ENCODE measurements at regions not wholly inside any gene's neighbourhood (a gene's known extent, or its start where the extent isn't known, plus 50 kb on each side); places are given as distances from the start of the nearest gene placed in this dataset.

DNA sequence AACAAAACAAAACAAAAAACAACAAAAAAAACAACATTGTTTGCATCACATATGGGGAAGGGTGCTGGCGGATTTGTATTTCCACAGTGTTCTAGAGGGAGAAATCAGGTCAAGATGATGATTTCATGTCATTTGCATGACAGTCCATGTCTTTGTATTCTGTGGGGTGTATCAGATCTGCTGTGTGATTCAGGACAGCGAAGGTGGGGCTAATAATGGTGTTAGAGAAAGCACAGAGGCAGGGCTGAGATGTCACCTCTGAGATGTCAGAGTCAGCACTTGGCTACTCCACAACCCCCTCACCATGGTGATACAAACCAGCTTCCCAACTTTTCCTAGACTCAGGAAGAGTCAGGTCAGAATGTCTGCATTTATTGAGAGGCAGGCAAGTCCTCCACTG is 543.2 kb downstream of the BCL11B start:
- Mint-ChIP-seq H3K9me3 (no peaks in the 10 kb centered on the region), H3K27ac (no peak overlapping the region), H3K27me3 (ENCODE audit: low read depth in 2 of 2) (peaks cover 28 to 38% of the 10 kb centered on the region in 2 donors), H3K36me3 (no peaks in the 10 kb centered on the region), H3K4me1 (no peaks in the 10 kb centered on the region), H3K4me3 (no peak overlapping the region)
- DNase-seq (no peak), ATAC-seq (no peak)
- Histone ChIP-seq H3K36me3 (ENCODE audit: control insufficient read depth, insufficient read depth, low read length) (no peaks in the 10 kb centered on the region), H3K27me3 (ENCODE audit: control insufficient read depth, insufficient read depth, low read length) (no peaks in the 10 kb centered on the region), H3K9me3 (ENCODE audit: control insufficient read depth, insufficient read depth, low read length) (no peaks in the 10 kb centered on the region), H3K4me3 (ENCODE audit: low read length) (no peak overlapping the region), H3K27ac (ENCODE audit: low read length) (no peak overlapping the region), H3K4me1 (ENCODE audit: control insufficient read depth, insufficient read depth, low read length) (no peaks in the 10 kb centered on the region)
- TF ChIP-seq, protein P1, sequence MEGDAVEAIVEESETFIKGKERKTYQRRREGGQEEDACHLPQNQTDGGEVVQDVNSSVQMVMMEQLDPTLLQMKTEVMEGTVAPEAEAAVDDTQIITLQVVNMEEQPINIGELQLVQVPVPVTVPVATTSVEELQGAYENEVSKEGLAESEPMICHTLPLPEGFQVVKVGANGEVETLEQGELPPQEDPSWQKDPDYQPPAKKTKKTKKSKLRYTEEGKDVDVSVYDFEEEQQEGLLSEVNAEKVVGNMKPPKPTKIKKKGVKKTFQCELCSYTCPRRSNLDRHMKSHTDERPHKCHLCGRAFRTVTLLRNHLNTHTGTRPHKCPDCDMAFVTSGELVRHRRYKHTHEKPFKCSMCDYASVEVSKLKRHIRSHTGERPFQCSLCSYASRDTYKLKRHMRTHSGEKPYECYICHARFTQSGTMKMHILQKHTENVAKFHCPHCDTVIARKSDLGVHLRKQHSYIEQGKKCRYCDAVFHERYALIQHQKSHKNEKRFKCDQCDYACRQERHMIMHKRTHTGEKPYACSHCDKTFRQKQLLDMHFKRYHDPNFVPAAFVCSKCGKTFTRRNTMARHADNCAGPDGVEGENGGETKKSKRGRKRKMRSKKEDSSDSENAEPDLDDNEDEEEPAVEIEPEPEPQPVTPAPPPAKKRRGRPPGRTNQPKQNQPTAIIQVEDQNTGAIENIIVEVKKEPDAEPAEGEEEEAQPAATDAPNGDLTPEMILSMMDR (IDR thresholded peaks at IDR 0.05): no peak
- WGBS (ENCODE audit: insufficient coverage): 86% methylated on average over 2 of the region's 2 CpGs
- intact Hi-C loops (cut with micrococcal nuclease): no loop called here

DNA sequence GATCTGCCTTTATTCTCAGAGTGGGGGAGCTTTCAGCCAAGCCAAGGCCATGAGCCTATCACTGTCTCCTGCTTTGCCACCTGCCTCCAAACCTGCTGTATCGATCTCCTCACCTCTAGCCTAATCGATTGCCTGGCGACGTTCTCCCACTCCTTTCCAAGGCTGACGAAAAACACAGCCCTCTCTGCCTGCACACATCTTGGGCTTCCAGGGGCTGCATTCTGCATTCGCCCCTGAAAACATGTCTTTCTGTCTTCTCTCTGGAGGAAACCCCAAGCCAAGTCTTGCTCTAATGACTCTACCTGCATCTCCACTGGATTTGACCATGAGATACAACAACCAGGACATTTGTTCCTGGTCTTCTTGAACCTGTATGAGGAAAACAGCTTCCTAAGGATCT is 540.7 kb downstream of the BCL11B start:
- TF ChIP-seq, protein P1 (IDR thresholded peaks at IDR 0.05): no peak
- H3K27ac ChIP-seq (ENCODE audit: low read length): no peak overlapping the region
- Mint-ChIP-seq H3K36me3 (no peaks in the 10 kb centered on the region), H3K4me3 (no peak overlapping the region), H3K27ac (no peak overlapping the region), H3K4me1 (no peaks in the 10 kb centered on the region), H3K9me3 (no peaks in the 10 kb centered on the region), H3K27me3 (ENCODE audit: low read depth in 2 of 2) (peaks cover 25 to 26% of the 10 kb centered on the region in 2 donors)
- WGBS (ENCODE audit: insufficient coverage): 86% methylated on average over 6 of the region's 6 CpGs
- no peaks in the 10 kb centered on the region for H3K27me3 ChIP-seq (ENCODE audit: control insufficient read depth, insufficient read depth, low read length)
- no peaks in the 10 kb centered on the region for H3K4me1 ChIP-seq (ENCODE audit: control insufficient read depth, insufficient read depth, low read length)
- no peaks in the 10 kb centered on the region for H3K36me3 ChIP-seq (ENCODE audit: control insufficient read depth, insufficient read depth, low read length)
- no peaks in the 10 kb centered on the region for H3K9me3 ChIP-seq (ENCODE audit: control insufficient read depth, insufficient read depth, low read length)
- intact Hi-C loops (cut with micrococcal nuclease): no loop called here
- no peak for DNase-seq
- no peak for ATAC-seq
- no peak overlapping the region for H3K4me3 ChIP-seq (ENCODE audit: low read length)

DNA sequence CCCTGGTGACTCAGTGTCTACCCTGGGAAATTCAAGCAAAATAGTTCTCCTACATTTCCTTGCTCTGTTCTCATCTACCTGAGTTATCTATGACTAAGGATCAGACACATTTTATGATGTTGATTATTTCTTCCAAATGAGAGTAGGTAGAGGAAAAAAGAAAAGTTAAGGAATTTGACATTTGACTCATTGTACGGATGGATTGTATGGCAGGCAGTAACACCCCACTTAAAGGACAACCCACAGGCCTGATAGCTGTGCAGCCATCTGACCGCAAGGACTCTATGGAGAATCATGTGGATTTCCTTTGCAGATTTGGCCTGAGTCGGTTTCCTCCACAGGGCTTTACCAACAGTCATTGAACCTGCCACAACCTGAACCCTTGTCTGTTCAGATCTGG is 540.3 kb downstream of the BCL11B start:
- Histone ChIP-seq H3K27ac (ENCODE audit: low read length) (no peak overlapping the region), H3K4me1 (ENCODE audit: control insufficient read depth, insufficient read depth, low read length) (no peaks in the 10 kb centered on the region), H3K9me3 (ENCODE audit: control insufficient read depth, insufficient read depth, low read length) (no peaks in the 10 kb centered on the region), H3K36me3 (ENCODE audit: control insufficient read depth, insufficient read depth, low read length) (no peaks in the 10 kb centered on the region), H3K27me3 (ENCODE audit: control insufficient read depth, insufficient read depth, low read length) (no peaks in the 10 kb centered on the region), H3K4me3 (ENCODE audit: low read length) (no peak overlapping the region)
- Mint-ChIP-seq H3K4me3 (no peak overlapping the region), H3K27ac (no peak overlapping the region), H3K27me3 (ENCODE audit: low read depth in 2 of 2) (peaks cover 24 to 25% of the 10 kb centered on the region in 2 donors), H3K9me3 (no peaks in the 10 kb centered on the region), H3K4me1 (no peaks in the 10 kb centered on the region), H3K36me3 (no peaks in the 10 kb centered on the region)
- WGBS (ENCODE audit: insufficient coverage): 87% methylated on average over 3 of the region's 3 CpGs
- intact Hi-C loops (cut with micrococcal nuclease): no loop called here
- TF ChIP-seq, protein P1 (IDR thresholded peaks at IDR 0.05): no peak
- DNase-seq (no peak), ATAC-seq (no peak)

DNA sequence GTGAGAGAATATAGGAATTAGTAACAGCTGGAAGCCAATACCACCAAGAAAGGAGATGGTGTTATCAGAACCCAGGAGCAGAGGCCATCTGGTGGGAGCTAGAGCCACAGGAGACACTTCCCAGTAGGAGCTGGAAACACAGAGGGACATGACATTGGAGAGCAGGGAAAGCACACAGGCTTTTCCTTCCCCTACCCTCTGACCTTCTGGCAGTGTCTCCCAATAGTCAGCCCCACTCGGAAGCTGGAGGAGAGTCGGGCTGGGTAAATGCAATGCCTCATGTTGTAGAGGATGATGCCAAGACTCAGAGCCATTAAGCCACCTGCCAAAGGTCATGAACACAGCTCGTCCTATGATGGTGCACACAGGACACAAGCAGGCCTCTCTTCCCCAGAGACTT is 538.5 kb downstream of the BCL11B start:
- 86% methylated on average over 3 of the region's 3 CpGs for WGBS (ENCODE audit: insufficient coverage)
- TF ChIP-seq, protein P1 (IDR thresholded peaks at IDR 0.05): no peak
- Mint-ChIP-seq H3K27ac (no peak overlapping the region), H3K9me3 (no peaks in the 10 kb centered on the region), H3K36me3 (no peaks in the 10 kb centered on the region), H3K4me1 (no peaks in the 10 kb centered on the region), H3K4me3 (no peak overlapping the region), H3K27me3 (ENCODE audit: low read depth in 2 of 2) (peaks cover 17% of the 10 kb centered on the region in 2 donors)
- Histone ChIP-seq H3K4me3 (ENCODE audit: low read length) (no peak overlapping the region), H3K27me3 (ENCODE audit: control insufficient read depth, insufficient read depth, low read length) (no peaks in the 10 kb centered on the region), H3K4me1 (ENCODE audit: control insufficient read depth, insufficient read depth, low read length) (no peaks in the 10 kb centered on the region), H3K27ac (ENCODE audit: low read length) (no peak overlapping the region), H3K36me3 (ENCODE audit: control insufficient read depth, insufficient read depth, low read length) (no peaks in the 10 kb centered on the region), H3K9me3 (ENCODE audit: control insufficient read depth, insufficient read depth, low read length) (no peaks in the 10 kb centered on the region)
- no peak for DNase-seq
- no peak for ATAC-seq
- intact Hi-C loops (cut with micrococcal nuclease): no loop called here
